Hepatocyte (in vitro differentiated cells): ENCODE measurements at regions not wholly inside any gene's neighbourhood (a gene's known extent, or its start where the extent isn't known, plus 50 kb on each side); places are given as distances from the start of the nearest gene placed in this dataset.

Experiments used
- EZH2 ChIP-seq: fragments of 200-600 bp; sonication (generic); IDR thresholded peaks from 2 replicates; pipeline ENCODE4 v1.6.1; 2016; ENCODE audit warnings: antibody characterized with exemption, mild to moderate bottlenecking, borderline replicate concordance
- TF ChIP-seq, protein P1 (sequence below): fragments of 200-600 bp; sonication (generic); IDR thresholded peaks from 2 replicates; pipeline ENCODE4 v1.5.1; 2016; ENCODE audit warnings: antibody characterized with exemption, mild to moderate bottlenecking; ENCODE audit not compliant: poor library complexity

GRCh38 chr5:93794954-93795353 lies 53.6 kb upstream of the POU5F2 start:
- TF ChIP-seq, protein P1, sequence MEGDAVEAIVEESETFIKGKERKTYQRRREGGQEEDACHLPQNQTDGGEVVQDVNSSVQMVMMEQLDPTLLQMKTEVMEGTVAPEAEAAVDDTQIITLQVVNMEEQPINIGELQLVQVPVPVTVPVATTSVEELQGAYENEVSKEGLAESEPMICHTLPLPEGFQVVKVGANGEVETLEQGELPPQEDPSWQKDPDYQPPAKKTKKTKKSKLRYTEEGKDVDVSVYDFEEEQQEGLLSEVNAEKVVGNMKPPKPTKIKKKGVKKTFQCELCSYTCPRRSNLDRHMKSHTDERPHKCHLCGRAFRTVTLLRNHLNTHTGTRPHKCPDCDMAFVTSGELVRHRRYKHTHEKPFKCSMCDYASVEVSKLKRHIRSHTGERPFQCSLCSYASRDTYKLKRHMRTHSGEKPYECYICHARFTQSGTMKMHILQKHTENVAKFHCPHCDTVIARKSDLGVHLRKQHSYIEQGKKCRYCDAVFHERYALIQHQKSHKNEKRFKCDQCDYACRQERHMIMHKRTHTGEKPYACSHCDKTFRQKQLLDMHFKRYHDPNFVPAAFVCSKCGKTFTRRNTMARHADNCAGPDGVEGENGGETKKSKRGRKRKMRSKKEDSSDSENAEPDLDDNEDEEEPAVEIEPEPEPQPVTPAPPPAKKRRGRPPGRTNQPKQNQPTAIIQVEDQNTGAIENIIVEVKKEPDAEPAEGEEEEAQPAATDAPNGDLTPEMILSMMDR: no peak
- TF ChIP-seq EZH2: no peak
